ACC112 (cell line): ENCODE measurements at regions not wholly inside any gene's neighbourhood (a gene's known extent, or its start where the extent isn't known, plus 50 kb on each side); places are given as distances from the start of the nearest gene placed in this dataset.

Experiments
- H2AFZ ChIP-seq: fragments of 200-600 bp; sonication (generic); one replicate; pipeline ENCODE4 v1.6.0; 2017; ENCODE audit warnings: antibody characterized with exemption, low read length; ENCODE audit not compliant: unreplicated experiment
- H3K27ac ChIP-seq: fragments of 200-600 bp; sonication (generic); 2 replicates; pipeline ENCODE4 v1.5.1; 2014; ENCODE audit warnings: low read depth, mild to moderate bottlenecking, antibody characterized with exemption, low read length, moderate library complexity
- H3K27me3 ChIP-seq: fragments of 200-600 bp; sonication (generic); 2 replicates; pipeline ENCODE4 v1.6.1; 2014; ENCODE audit warnings: mild to moderate bottlenecking, antibody characterized with exemption, low read length, moderate library complexity, mixed read lengths; ENCODE audit not compliant: insufficient read depth
- H3K36me3 ChIP-seq: fragments of 200-600 bp; sonication (generic); 2 replicates; pipeline ENCODE4 v1.6.1; 2016; ENCODE audit warnings: mild to moderate bottlenecking, antibody characterized with exemption, low read length, moderate library complexity, mixed read lengths; ENCODE audit not compliant: insufficient read depth
- H3K4me1 ChIP-seq: fragments of 200-600 bp; sonication (generic); one replicate; pipeline ENCODE4 v1.6.1; 2016; ENCODE audit warnings: low read length, mixed read lengths; ENCODE audit not compliant: insufficient read depth, unreplicated experiment, control insufficient read depth
- H3K4me3 ChIP-seq: fragments of 200-600 bp; sonication (generic); 2 replicates; pipeline ENCODE4 v1.5.1; 2014; ENCODE audit warnings: mild to moderate bottlenecking, low read depth, low read length
- H3K79me2 ChIP-seq: fragments of 200-600 bp; sonication (generic); one replicate; pipeline ENCODE4 v1.6.0; 2016; ENCODE audit warnings: low read length; ENCODE audit not compliant: control insufficient read depth, unreplicated experiment, insufficient read depth

GRCh38 chrY:8644926-8645325, 692.3 kb upstream of the TSPY4 start:
- Histone ChIP-seq H3K27ac (no peak overlapping the region), H3K4me3 (no peak overlapping the region), H3K79me2 (no peaks in the 10 kb centered on the region), H3K36me3 (no peaks in the 10 kb centered on the region), H3K27me3 (no peaks in the 10 kb centered on the region), H2AFZ (no peak overlapping the region), H3K4me1 (no peaks in the 10 kb centered on the region)

DNA sequence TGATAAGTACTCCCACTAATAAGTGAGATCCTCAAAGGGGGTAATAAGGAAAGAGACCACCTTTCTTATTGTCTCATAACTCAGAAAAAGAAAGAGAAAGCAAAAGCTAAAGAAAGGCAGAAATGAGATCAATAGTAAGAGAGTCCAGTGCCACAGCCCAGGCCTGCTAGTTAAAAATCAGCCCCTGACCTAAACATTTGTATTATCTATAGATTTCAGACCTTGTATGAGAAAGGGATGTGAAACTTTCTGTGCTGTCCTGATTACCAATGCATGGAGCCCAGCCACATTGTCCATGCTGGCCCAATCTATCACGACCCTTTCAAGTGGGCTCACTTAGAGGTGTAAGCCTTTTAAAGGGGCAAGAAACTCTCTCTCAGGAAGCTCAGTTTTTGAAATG, 684.8 kb upstream of the TSPY4 start:
- no peak overlapping the region for H3K4me3 ChIP-seq
- no peaks in the 10 kb centered on the region for H3K27me3 ChIP-seq
- no peak overlapping the region for H2AFZ ChIP-seq
- no peaks in the 10 kb centered on the region for H3K36me3 ChIP-seq
- H3K4me1 ChIP-seq = no peaks in the 10 kb centered on the region
- H3K79me2 ChIP-seq = no peaks in the 10 kb centered on the region
- H3K27ac ChIP-seq = no peak overlapping the region

GRCh38 chrY:8655017-8655416, 682.2 kb upstream of the TSPY4 start:
- Histone ChIP-seq H3K4me3 (no peak overlapping the region), H3K4me1 (no peaks in the 10 kb centered on the region), H2AFZ (no peak overlapping the region), H3K27me3 (no peaks in the 10 kb centered on the region), H3K79me2 (no peaks in the 10 kb centered on the region), H3K36me3 (no peaks in the 10 kb centered on the region), H3K27ac (no peak overlapping the region)

- no peaks in the 10 kb centered on the region for H3K4me1 ChIP-seq
- no peak overlapping the region for H3K4me3 ChIP-seq
- H3K79me2 ChIP-seq = no peaks in the 10 kb centered on the region
- H3K27ac ChIP-seq = peak overlapping the region; percentile 37; the same call in 1 of the 2 replicates
- no peaks in the 10 kb centered on the region for H3K36me3 ChIP-seq
- no peak overlapping the region for H2AFZ ChIP-seq
- no peaks in the 10 kb centered on the region for H3K27me3 ChIP-seq
Measured at GRCh38 chrY:8656101-8656500, 681.2 kb upstream of the TSPY4 start.

DNA sequence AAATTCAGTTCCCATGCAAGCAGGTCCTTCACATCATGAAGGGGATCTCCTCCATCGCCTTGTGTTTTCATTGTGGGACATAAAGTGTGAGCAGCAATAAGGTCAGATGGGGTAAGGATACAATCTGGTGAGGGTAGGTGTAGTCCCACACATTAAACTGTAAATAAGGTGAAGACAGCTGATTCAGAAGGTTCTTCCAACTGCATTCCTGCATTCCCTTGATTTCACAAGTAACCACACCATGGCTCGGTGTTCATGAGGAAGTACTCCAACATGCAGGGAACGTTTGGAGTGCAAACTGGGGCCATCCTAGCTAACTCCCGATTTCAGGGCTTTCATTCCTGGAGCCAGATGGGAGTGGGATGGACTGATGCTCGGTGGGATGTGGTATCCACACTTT, 680.7 kb upstream of the TSPY4 start:
- Histone ChIP-seq H3K4me1 (no peaks in the 10 kb centered on the region), H3K36me3 (no peaks in the 10 kb centered on the region), H3K79me2 (no peaks in the 10 kb centered on the region), H3K27ac (peak overlapping the region; percentile 37; the same call in 1 of the 2 replicates), H2AFZ (no peak overlapping the region), H3K4me3 (no peak overlapping the region), H3K27me3 (no peaks in the 10 kb centered on the region)

DNA sequence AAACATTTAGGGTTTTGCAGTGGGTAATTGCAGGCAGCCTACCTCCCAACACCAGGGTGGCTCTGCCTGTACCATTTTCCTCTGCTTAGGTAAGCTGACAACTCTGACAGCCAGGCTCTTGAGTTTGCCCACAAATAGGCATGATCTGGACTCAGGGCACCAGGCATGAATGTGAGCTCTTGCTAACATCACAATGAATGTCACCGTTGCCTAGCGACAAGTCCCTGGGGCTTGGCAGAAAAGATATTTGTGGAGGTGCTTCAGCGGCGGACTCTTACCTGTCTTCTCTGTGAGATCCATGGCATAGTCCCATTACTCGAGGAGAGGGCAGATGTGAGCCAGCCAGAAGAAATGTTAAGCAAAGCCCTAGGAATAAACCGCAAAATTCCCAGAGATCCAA, 677.5 kb upstream of the TSPY4 start:
- Histone ChIP-seq H2AFZ (no peak overlapping the region), H3K4me3 (no peak overlapping the region), H3K79me2 (no peaks in the 10 kb centered on the region), H3K27ac (no peak overlapping the region), H3K36me3 (no peaks in the 10 kb centered on the region), H3K27me3 (no peaks in the 10 kb centered on the region), H3K4me1 (no peaks in the 10 kb centered on the region)

- H3K27me3 ChIP-seq = no peaks in the 10 kb centered on the region
- no peaks in the 10 kb centered on the region for H3K4me1 ChIP-seq
- H3K4me3 ChIP-seq = no peak overlapping the region
- H3K79me2 ChIP-seq = no peaks in the 10 kb centered on the region
- no peak overlapping the region for H3K27ac ChIP-seq
- no peaks in the 10 kb centered on the region for H3K36me3 ChIP-seq
- no peak overlapping the region for H2AFZ ChIP-seq
Measured at GRCh38 chrY:8673896-8674295, 663.4 kb upstream of the TSPY4 start.

- H3K36me3 ChIP-seq = no peaks in the 10 kb centered on the region
- H3K79me2 ChIP-seq = no peaks in the 10 kb centered on the region
- no peak overlapping the region for H3K4me3 ChIP-seq
- no peaks in the 10 kb centered on the region for H3K27me3 ChIP-seq
- no peaks in the 10 kb centered on the region for H3K4me1 ChIP-seq
- H2AFZ ChIP-seq = no peak overlapping the region
- no peak overlapping the region for H3K27ac ChIP-seq
Measured at GRCh38 chrY:8677336-8677935, 659.8 kb upstream of the TSPY4 start.

GRCh38 chrY:8687154-8687553, 650.1 kb upstream of the TSPY4 start:
- H3K36me3 ChIP-seq = no peaks in the 10 kb centered on the region
- no peaks in the 10 kb centered on the region for H3K27me3 ChIP-seq
- H2AFZ ChIP-seq = no peak overlapping the region
- H3K79me2 ChIP-seq = no peaks in the 10 kb centered on the region
- no peaks in the 10 kb centered on the region for H3K4me1 ChIP-seq
- H3K27ac ChIP-seq = no peak overlapping the region
- no peak overlapping the region for H3K4me3 ChIP-seq

- Histone ChIP-seq H3K27me3 (no peaks in the 10 kb centered on the region), H3K79me2 (no peaks in the 10 kb centered on the region), H3K27ac (no peak overlapping the region), H3K4me3 (no peak overlapping the region), H3K36me3 (no peaks in the 10 kb centered on the region), H2AFZ (no peak overlapping the region), H3K4me1 (no peaks in the 10 kb centered on the region)
Measured at GRCh38 chrY:8690901-8691685, 646.2 kb upstream of the TSPY4 start.

GRCh38 chrY:8698571-8698970, 638.7 kb upstream of the TSPY4 start:
- Histone ChIP-seq H3K36me3 (no peaks in the 10 kb centered on the region), H2AFZ (no peak overlapping the region)

More at GRCh38 chrY:8698571-8698970, 638.7 kb upstream of the TSPY4 start:
- no peak overlapping the region for H3K27ac ChIP-seq
- H3K79me2 ChIP-seq = no peaks in the 10 kb centered on the region
- no peaks in the 10 kb centered on the region for H3K27me3 ChIP-seq
- H3K4me1 ChIP-seq = no peaks in the 10 kb centered on the region
- H3K4me3 ChIP-seq = no peak overlapping the region
